ENCODE measurements at regions not wholly inside any gene's neighbourhood (a gene's known extent, or its start where the extent isn't known, plus 50 kb on each side); places are given as distances from the start of the nearest gene placed in this dataset.
"Not testable (repeated sequence)": the region's sequence is repeated elsewhere in the genome, so short reads cannot be mapped to it uniquely, and the experiment has no call there.

GRCh38 chr11:121965330-121965729 lies 150.7 kb downstream of the BLID start:
- Histone ChIP-seq H3K9ac (ENCODE audit: low read length) (no peak overlapping the region), H3K36me3 (replicated peaks in 1 of 2; ENCODE audit: control extremely low read depth in 1 of 2, control insufficient read depth in 1 of 2, extremely low read depth in 1 of 2, insufficient read depth in 2 of 2, low read length in 1 of 2) (no peaks in the 10 kb centered on the region), H3K4me2 (replicated peaks; ENCODE audit: low read depth, low read length, poor library complexity, severe bottlenecking) (no peak overlapping the region), H4K20me1 (ENCODE audit: control insufficient read depth, insufficient read depth, low read length, poor library complexity, severe bottlenecking) (no peaks in the 10 kb centered on the region), H3K79me2 (ENCODE audit: control insufficient read depth, insufficient read depth, low read length) (no peaks in the 10 kb centered on the region), H3K4me1 (ENCODE audit: control insufficient read depth in 2 of 2, insufficient read depth in 2 of 2, low read length in 2 of 2) (no peaks in the 10 kb centered on the region), H3K9me3 (ENCODE audit: control extremely low read depth in 1 of 3, control insufficient read depth in 2 of 3, insufficient read depth in 1 of 3, low read length in 2 of 3) (no peaks in the 10 kb centered on the region), H3K27me3 (replicated peaks in 1 of 4; ENCODE audit: control extremely low read depth in 1 of 4, control insufficient read depth in 3 of 4, insufficient read depth in 4 of 4, low read length in 3 of 4) (peaks cover 0 to 5% (median 2%) of the 10 kb centered on the region in 4 experiments), H2AFZ (ENCODE audit: insufficient read depth, low read depth, low read length, poor library complexity, severe bottlenecking) (no peak overlapping the region), H3K27ac (ENCODE audit: low read length in 2 of 2) (no peak overlapping the region), H3K4me3 (ENCODE audit: control extremely low read depth in 1 of 5, extremely low read depth in 1 of 5, insufficient read depth in 1 of 5, low read depth in 2 of 5, low read length in 4 of 5) (no peak overlapping the region)
- DNase-seq: no peak
- Mint-ChIP-seq H3K27ac (no peak overlapping the region), H3K4me3 (no peak overlapping the region), H3K4me1 (no peaks in the 10 kb centered on the region), H3K9me3 (ENCODE audit: insufficient read depth) (no peaks in the 10 kb centered on the region), H3K27me3 (peaks cover 8% of the 10 kb centered on the region)
- TF ChIP-seq CTCF (IDR thresholded peaks at IDR 0.05) (no peak), EZH2 (IDR thresholded peaks at IDR 0.05; ENCODE audit: borderline replicate concordance, insufficient read depth, low read depth, low read length, poor library complexity, severe bottlenecking) (no peak)
- intact Hi-C loops (cut with micrococcal nuclease): no loop called here
- WGBS (ENCODE audit: insufficient coverage): 85% methylated on average over 3 of the region's 4 CpGs
- ATAC-seq (ENCODE audit: low read depth): no peak
- POLR2A ChIA-PET: no interaction called here
- CTCF ChIA-PET: no interaction called here

- no peak overlapping the region for H3K9ac ChIP-seq (ENCODE audit: low read length)
- WGBS (ENCODE audit: insufficient coverage): 74% methylated on average over 2 of the region's 4 CpGs
- no peak for DNase-seq
- no peak overlapping the region for H3K4me3 Mint-ChIP-seq
- no peak overlapping the region for H3K27ac ChIP-seq (ENCODE audit: low read length in 2 of 2)
- TF ChIP-seq EZH2 (IDR thresholded peaks at IDR 0.05; ENCODE audit: borderline replicate concordance, insufficient read depth, low read depth, low read length, poor library complexity, severe bottlenecking): no peak
- TF ChIP-seq CTCF (IDR thresholded peaks at IDR 0.05): no peak
- no peaks in the 10 kb centered on the region for H3K36me3 ChIP-seq (replicated peaks in 1 of 2; ENCODE audit: control extremely low read depth in 1 of 2, control insufficient read depth in 1 of 2, extremely low read depth in 1 of 2, insufficient read depth in 2 of 2, low read length in 1 of 2)
- peaks cover 0 to 5% (median 2%) of the 10 kb centered on the region in 4 experiments for H3K27me3 ChIP-seq (replicated peaks in 1 of 4; ENCODE audit: control extremely low read depth in 1 of 4, control insufficient read depth in 3 of 4, insufficient read depth in 4 of 4, low read length in 3 of 4)
- H3K79me2 ChIP-seq (ENCODE audit: control insufficient read depth, insufficient read depth, low read length): no peaks in the 10 kb centered on the region
- H3K4me3 ChIP-seq (ENCODE audit: control extremely low read depth in 1 of 5, extremely low read depth in 1 of 5, insufficient read depth in 1 of 5, low read depth in 2 of 5, low read length in 4 of 5): no peak overlapping the region
- no peak overlapping the region for H2AFZ ChIP-seq (ENCODE audit: insufficient read depth, low read depth, low read length, poor library complexity, severe bottlenecking)
- no peaks in the 10 kb centered on the region for H3K4me1 Mint-ChIP-seq
- no peaks in the 10 kb centered on the region for H3K9me3 ChIP-seq (ENCODE audit: control extremely low read depth in 1 of 3, control insufficient read depth in 2 of 3, insufficient read depth in 1 of 3, low read length in 2 of 3)
- H3K27me3 Mint-ChIP-seq: peaks cover 8% of the 10 kb centered on the region
- no peaks in the 10 kb centered on the region for H4K20me1 ChIP-seq (ENCODE audit: control insufficient read depth, insufficient read depth, low read length, poor library complexity, severe bottlenecking)
- no peak overlapping the region for H3K27ac Mint-ChIP-seq
- CTCF ChIA-PET: interaction anchor here (0.6 kb wide), 1 partner anchor 1487 kb away, joined by 3 read pairs; no protein-coding TSS in a partner anchor
- intact Hi-C loops (cut with micrococcal nuclease): no loop called here
- H3K4me2 ChIP-seq (replicated peaks; ENCODE audit: low read depth, low read length, poor library complexity, severe bottlenecking): no peak overlapping the region
- H3K9me3 Mint-ChIP-seq (ENCODE audit: insufficient read depth): no peaks in the 10 kb centered on the region
- no peak for ATAC-seq (ENCODE audit: low read depth)
- H3K4me1 ChIP-seq (ENCODE audit: control insufficient read depth in 2 of 2, insufficient read depth in 2 of 2, low read length in 2 of 2): no peaks in the 10 kb centered on the region
- POLR2A ChIA-PET: no interaction called here
Observed at GRCh38 chr11:121964591-121964990, 151.4 kb downstream of the BLID start.

GRCh38 chr11:121963846-121964245 lies 152.2 kb downstream of the BLID start:
- intact Hi-C loops (cut with micrococcal nuclease): not testable (repeated sequence)
- CTCF ChIA-PET: interaction anchor here (0.6 kb wide), 1 partner anchor 1487 kb away, joined by 3 read pairs; no protein-coding TSS in a partner anchor

More at GRCh38 chr11:121963846-121964245, 152.2 kb downstream of the BLID start:
- DNase-seq; H3K27ac ChIP-seq (ENCODE audit: low read length in 2 of 2); H3K9me3 ChIP-seq (ENCODE audit: control extremely low read depth in 1 of 3, control insufficient read depth in 2 of 3, insufficient read depth in 1 of 3, low read length in 2 of 3); H3K4me1 ChIP-seq (ENCODE audit: control insufficient read depth in 2 of 2, insufficient read depth in 2 of 2, low read length in 2 of 2); H4K20me1 ChIP-seq (ENCODE audit: control insufficient read depth, insufficient read depth, low read length, poor library complexity, severe bottlenecking); H3K79me2 ChIP-seq (ENCODE audit: control insufficient read depth, insufficient read depth, low read length); H3K4me2 ChIP-seq (replicated peaks; ENCODE audit: low read depth, low read length, poor library complexity, severe bottlenecking); H3K36me3 ChIP-seq (replicated peaks in 1 of 2; ENCODE audit: control extremely low read depth in 1 of 2, control insufficient read depth in 1 of 2, extremely low read depth in 1 of 2, insufficient read depth in 2 of 2, low read length in 1 of 2); H3K9me3 Mint-ChIP-seq (ENCODE audit: insufficient read depth); H3K9ac ChIP-seq (ENCODE audit: low read length); H3K27ac Mint-ChIP-seq; H3K4me3 Mint-ChIP-seq; POLR2A ChIA-PET; H3K27me3 Mint-ChIP-seq; H2AFZ ChIP-seq (ENCODE audit: insufficient read depth, low read depth, low read length, poor library complexity, severe bottlenecking); H3K27me3 ChIP-seq (replicated peaks in 1 of 4; ENCODE audit: control extremely low read depth in 1 of 4, control insufficient read depth in 3 of 4, insufficient read depth in 4 of 4, low read length in 3 of 4); H3K4me1 Mint-ChIP-seq; H3K4me3 ChIP-seq (ENCODE audit: control extremely low read depth in 1 of 5, extremely low read depth in 1 of 5, insufficient read depth in 1 of 5, low read depth in 2 of 5, low read length in 4 of 5); ATAC-seq (ENCODE audit: low read depth): not testable (repeated sequence)
- WGBS (ENCODE audit: insufficient coverage): no CpG with 5 or more reads among the region's 3 CpGs
